Fibroblast of lung (primary cell): ENCODE measurements at regions not wholly inside any gene's neighbourhood (a gene's known extent, or its start where the extent isn't known, plus 50 kb on each side); places are given as distances from the start of the nearest gene placed in this dataset.

Experiments
- DNase-seq, 2 donors: peaks; one replicate each; pipeline versions ENCODE4 v3.0.0 to v3.0.0-alpha.2; 2010; ENCODE audit warnings: low read depth in 2 of 2
- H2AFZ ChIP-seq: 2 replicates; pipeline ENCODE4 v1.5.1; 2012; ENCODE audit warnings: low read length, control low read depth, inconsistent platforms
- H3K27ac ChIP-seq: 2 replicates; pipeline ENCODE4 v1.5.1; 2011; ENCODE audit warnings: low read length, control low read depth; ENCODE audit not compliant: insufficient read depth
- H3K27me3 ChIP-seq: 2 replicates; pipeline ENCODE4 v1.5.1; 2011; ENCODE audit warnings: mild to moderate bottlenecking, low read length; ENCODE audit not compliant: control insufficient read depth, insufficient read depth
- H3K36me3 ChIP-seq: 2 replicates; pipeline ENCODE4 v1.5.1; 2011; ENCODE audit warnings: low read length; ENCODE audit not compliant: control insufficient read depth, insufficient read depth
- H3K4me1 ChIP-seq: 2 replicates; pipeline ENCODE4 v1.5.1; 2011; ENCODE audit warnings: low read length; ENCODE audit not compliant: control insufficient read depth, insufficient read depth; ENCODE audit errors: extremely low read depth
- H3K4me2 ChIP-seq: 2 replicates; pipeline ENCODE4 v1.5.1; 2011; ENCODE audit warnings: low read length, control low read depth; ENCODE audit not compliant: insufficient read depth; ENCODE audit errors: extremely low read depth
- H3K4me3 ChIP-seq, 4 experiments: fragments of 200-600 bp in 1 of 4; sonication (generic) in 1 of 4; replicated peaks in 1 of 4; 2 replicates each; pipeline ENCODE4 v1.5.1; 2011 to 2016; ENCODE audit warnings: low read length in 4 of 4, low read depth in 3 of 4, mild to moderate bottlenecking in 3 of 4, control low read depth in 2 of 4, inconsistent platforms in 1 of 4, mixed read lengths in 1 of 4; ENCODE audit not compliant: insufficient read depth in 1 of 4; ENCODE audit errors: control extremely low read depth in 1 of 4
- H3K79me2 ChIP-seq: 2 replicates; pipeline ENCODE4 v1.5.1; 2012; ENCODE audit warnings: mild to moderate bottlenecking, low read length, inconsistent platforms; ENCODE audit not compliant: control insufficient read depth, insufficient read depth
- H3K9ac ChIP-seq: 2 replicates; pipeline ENCODE4 v1.5.1; 2011; ENCODE audit warnings: mild to moderate bottlenecking, low read length, control low read depth; ENCODE audit not compliant: insufficient read depth
- H3K9me3 ChIP-seq: 2 replicates; pipeline ENCODE4 v1.5.1; 2012; ENCODE audit warnings: low read depth, low read length; ENCODE audit not compliant: control insufficient read depth, insufficient read depth
- H4K20me1 ChIP-seq: 2 replicates; pipeline ENCODE4 v1.5.1; 2011; ENCODE audit warnings: low read length; ENCODE audit not compliant: control insufficient read depth, insufficient read depth; ENCODE audit errors: extremely low read depth
- EZH2 ChIP-seq: IDR thresholded peaks from 2 replicates; pipeline ENCODE4 v1.5.1; 2012; ENCODE audit warnings: low read length, control low read depth, mild to moderate bottlenecking; ENCODE audit errors: missing control alignments
- TF ChIP-seq, protein P1 (sequence below), 2 donors: IDR thresholded peaks in 1 of 2; conservative IDR thresholded peaks in 1 of 2; 1 replicate in 1 of 2; 2 replicates in 1 of 2; pipeline ENCODE4 v1.5.1; 2011 to 2012; ENCODE audit warnings: low read length in 2 of 2, control low read depth in 1 of 2, inconsistent platforms in 1 of 2, low read depth in 1 of 2, mild to moderate bottlenecking in 1 of 2

DNA sequence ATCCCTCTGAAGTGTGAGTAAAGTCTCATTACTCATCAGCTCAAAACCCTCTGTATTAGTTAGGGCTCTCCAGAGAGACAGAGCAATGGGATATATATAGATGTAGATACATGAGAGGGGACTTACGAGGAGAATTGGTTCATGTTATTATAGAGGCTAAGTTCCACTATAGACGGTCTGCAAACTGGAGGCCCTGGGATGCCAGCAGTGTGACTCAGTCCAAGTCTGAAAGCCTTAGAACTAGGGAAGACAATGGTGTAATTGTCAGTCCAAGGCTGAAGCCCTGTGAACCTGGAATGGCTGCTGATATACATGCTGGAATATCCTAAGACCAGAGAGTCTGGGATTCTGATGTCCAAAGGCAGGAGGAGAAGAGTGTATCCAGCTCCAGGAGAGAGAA is 57.3 kb upstream of the CEP83 start:
- no peak overlapping the region for H3K27ac ChIP-seq

DNA sequence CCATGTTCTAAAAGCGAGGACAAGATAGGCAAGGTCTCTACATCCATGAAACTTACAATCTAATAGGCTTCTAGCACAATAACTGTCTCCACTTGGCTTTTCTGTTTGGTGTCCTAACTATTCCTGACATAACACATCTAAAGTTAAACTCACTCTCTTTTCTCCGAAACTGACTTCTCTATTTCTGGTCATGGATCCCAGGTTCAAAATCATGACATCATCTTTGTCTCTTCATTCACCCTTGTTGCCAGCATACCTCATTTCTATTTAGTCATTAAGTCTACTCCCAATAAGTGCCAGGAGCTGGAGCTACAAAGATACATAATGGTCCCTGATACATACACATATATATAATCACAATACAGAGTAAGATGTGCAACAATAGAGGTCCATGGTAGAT is 53.9 kb upstream of the CEP83 start:
- H3K9ac ChIP-seq: no peak overlapping the region

More for the DNA sequence above, 57.3 kb upstream of the CEP83 start:
- no peaks in the 10 kb centered on the region for H3K27me3 ChIP-seq
- no peak overlapping the region for H2AFZ ChIP-seq
- no peaks in the 10 kb centered on the region for H4K20me1 ChIP-seq
- DNase-seq: peak in 1 of 2 donors; percentile 50
- no peaks in the 10 kb centered on the region for H3K36me3 ChIP-seq
- H3K9me3 ChIP-seq: no peaks in the 10 kb centered on the region
- TF ChIP-seq EZH2: no peak
- TF ChIP-seq, protein P1, sequence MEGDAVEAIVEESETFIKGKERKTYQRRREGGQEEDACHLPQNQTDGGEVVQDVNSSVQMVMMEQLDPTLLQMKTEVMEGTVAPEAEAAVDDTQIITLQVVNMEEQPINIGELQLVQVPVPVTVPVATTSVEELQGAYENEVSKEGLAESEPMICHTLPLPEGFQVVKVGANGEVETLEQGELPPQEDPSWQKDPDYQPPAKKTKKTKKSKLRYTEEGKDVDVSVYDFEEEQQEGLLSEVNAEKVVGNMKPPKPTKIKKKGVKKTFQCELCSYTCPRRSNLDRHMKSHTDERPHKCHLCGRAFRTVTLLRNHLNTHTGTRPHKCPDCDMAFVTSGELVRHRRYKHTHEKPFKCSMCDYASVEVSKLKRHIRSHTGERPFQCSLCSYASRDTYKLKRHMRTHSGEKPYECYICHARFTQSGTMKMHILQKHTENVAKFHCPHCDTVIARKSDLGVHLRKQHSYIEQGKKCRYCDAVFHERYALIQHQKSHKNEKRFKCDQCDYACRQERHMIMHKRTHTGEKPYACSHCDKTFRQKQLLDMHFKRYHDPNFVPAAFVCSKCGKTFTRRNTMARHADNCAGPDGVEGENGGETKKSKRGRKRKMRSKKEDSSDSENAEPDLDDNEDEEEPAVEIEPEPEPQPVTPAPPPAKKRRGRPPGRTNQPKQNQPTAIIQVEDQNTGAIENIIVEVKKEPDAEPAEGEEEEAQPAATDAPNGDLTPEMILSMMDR (conservative IDR thresholded peaks at IDR 0.05 in 1 of 2, IDR thresholded peaks at IDR 0.05 in 1 of 2; ENCODE audit: low read depth in 1 of 2, low read length in 2 of 2): no peak
- H3K4me2 ChIP-seq: no peak overlapping the region
- no peak overlapping the region for H3K9ac ChIP-seq
- no peak overlapping the region for H3K4me3 ChIP-seq
- H3K79me2 ChIP-seq: no peaks in the 10 kb centered on the region
- no peaks in the 10 kb centered on the region for H3K4me1 ChIP-seq

DNA sequence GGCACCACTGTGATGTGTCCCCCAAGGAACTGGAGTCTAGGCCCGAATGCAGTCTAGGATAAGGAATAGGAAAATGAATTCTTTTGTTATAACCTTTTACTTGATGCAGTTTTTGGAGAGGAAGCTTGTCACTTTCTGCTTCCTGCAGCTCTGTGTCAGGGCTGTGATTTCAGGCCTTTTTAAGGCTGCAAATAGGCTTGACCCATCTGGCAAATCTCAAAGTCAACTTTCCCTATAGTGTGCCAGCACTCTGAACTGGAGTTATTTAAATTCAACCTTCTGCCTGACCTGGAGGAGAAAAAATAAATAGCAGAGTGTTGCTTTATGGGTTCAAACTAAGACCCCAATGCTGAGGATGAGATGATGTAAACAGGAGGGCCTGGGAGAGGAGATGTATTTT is 51.8 kb upstream of the CEP83 start:
- DNase-seq: no peak
- Histone ChIP-seq H3K27ac (no peak overlapping the region), H3K4me3 (no peak overlapping the region), H3K9ac (no peak overlapping the region), H3K27me3 (peaks cover 4% of the 10 kb centered on the region), H3K36me3 (no peaks in the 10 kb centered on the region), H3K4me1 (no peaks in the 10 kb centered on the region), H4K20me1 (no peaks in the 10 kb centered on the region), H3K79me2 (no peaks in the 10 kb centered on the region), H3K9me3 (no peaks in the 10 kb centered on the region), H2AFZ (no peak overlapping the region), H3K4me2 (no peak overlapping the region)
- no peak for TF ChIP-seq EZH2
- TF ChIP-seq, protein P1 (conservative IDR thresholded peaks at IDR 0.05 in 1 of 2, IDR thresholded peaks at IDR 0.05 in 1 of 2; ENCODE audit: low read depth in 1 of 2, low read length in 2 of 2): no peak

More for the DNA sequence above, 53.9 kb upstream of the CEP83 start:
- TF ChIP-seq, protein P1 (conservative IDR thresholded peaks at IDR 0.05 in 1 of 2, IDR thresholded peaks at IDR 0.05 in 1 of 2; ENCODE audit: low read depth in 1 of 2, low read length in 2 of 2): no peak
- TF ChIP-seq EZH2: no peak
- Histone ChIP-seq H3K36me3 (no peaks in the 10 kb centered on the region), H4K20me1 (no peaks in the 10 kb centered on the region), H3K4me2 (no peak overlapping the region), H3K27ac (no peak overlapping the region), H3K27me3 (no peaks in the 10 kb centered on the region), H3K9me3 (no peaks in the 10 kb centered on the region), H2AFZ (no peak overlapping the region), H3K79me2 (no peaks in the 10 kb centered on the region), H3K4me1 (no peaks in the 10 kb centered on the region), H3K4me3 (no peak overlapping the region)
- DNase-seq: no peak
